CD1c-positive myeloid dendritic cell (primary cell): ENCODE measurements at regions not wholly inside any gene's neighbourhood (a gene's known extent, or its start where the extent isn't known, plus 50 kb on each side); places are given as distances from the start of the nearest gene placed in this dataset.

Source experiments
- DNase-seq: peaks from one replicate; pipeline ENCODE4 v3.0.0-alpha.2; 2016; ENCODE audit errors: extremely low spot score

DNA sequence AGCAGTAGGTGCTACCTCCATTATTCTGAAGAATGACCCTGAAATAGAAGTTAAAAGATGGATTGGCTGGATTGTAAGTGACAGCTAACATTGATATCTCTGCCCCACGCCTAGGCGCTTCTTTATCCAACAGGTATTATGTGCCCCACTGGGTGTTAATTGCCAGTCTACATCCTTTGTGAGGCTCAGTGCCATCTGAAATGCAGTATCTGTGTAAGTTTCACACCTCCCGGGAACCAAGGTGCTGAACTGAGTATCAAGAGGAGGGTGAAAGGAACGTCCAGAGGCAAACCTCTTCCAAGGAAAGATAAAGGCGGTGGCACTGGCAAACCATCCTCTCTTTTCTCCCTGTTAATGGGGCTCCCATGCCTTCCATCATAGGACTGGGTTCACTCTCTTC lies 181.1 kb upstream of the UBL3 start:
- DNase-seq: no peak

DNA sequence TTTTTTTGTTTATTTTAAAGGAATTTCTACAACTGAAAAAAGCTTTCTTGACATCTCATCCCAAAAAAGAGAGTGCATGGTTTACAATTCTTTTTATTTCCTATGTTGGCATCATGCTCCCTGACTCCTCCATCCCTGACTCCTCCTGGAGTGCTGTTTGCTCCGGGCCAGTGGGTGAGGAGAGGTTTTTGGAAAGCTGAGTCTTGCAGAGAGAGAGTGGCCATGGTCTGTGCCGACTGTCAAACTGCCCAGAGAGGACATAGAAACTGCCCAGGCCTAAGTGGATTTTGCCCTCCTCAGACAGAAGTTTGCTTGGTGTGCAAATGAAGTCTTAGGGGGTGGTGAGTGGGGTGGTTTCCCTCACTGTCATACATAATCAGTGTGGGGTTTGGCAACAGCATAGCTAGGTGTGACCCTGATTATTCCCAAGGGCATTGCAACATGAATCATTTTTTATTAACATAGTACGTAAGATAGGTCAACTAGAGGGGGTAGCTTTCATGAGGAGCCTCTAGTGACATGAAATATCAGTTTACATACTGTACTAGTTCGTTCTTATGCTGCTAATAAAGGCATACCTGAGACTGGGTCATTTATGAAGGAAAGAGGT lies 179.8 kb upstream of the UBL3 start:
- no peak for DNase-seq

DNA sequence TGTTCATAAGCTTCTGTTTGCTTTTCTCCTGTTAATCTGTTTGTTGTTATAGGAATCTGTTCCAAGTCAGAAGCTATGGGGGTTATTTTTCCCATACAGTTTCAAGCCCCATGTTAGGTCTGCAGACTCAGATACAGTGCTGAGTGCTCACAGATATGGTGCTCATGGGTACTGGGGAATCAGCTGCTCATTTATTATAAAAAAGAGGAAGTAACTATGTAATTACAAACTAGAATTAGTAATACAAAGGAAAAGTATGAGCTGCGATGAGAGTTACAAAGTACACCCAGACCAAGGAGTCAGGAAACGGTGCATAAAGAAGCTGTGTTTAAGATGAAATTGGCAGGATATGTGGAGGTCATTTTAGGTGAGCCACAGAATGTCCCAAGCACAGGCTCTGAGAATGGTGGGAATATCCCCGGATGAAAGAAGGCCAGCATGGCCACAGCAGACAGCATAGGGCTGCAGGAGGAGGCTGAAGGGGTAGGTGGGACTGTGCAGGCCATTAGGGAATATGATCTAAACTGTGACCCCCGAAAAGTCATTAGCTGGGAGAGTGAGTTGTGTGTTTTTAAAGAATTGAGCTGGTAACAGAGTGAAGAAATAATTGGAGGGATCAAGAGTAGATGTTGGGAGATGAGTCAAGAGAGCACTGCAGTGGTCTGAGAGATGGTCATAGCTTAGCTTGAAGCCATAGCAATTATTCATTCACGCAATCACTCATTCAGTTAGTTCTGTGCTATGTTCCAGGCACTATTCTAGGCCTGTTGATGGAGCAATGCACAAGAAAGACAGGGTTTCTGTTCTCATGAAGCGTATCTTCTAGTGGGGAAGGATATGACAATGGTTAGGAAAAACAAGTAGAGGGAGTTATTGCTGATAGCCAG lies 177.4 kb upstream of the UBL3 start:
- DNase-seq: no peak

DNA sequence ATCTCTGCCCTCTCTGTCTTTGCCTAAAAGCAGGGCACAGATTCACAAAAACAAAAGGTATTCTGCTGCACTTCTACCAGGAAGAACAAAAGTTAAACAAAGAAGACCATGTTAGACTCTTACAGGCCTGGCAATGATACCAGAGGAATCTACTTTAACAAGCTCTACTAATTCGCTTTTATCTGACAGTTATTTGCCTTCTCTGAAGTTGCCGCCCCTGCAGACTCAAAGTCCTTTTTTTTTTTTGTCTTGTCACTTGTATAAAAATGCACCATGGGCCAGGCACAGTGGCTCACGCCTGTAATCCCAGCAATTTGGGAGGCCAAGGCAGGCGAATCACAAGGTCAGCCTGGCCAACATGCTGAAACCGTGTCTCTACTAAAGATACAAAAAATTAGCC lies 176.5 kb upstream of the UBL3 start:
- DNase-seq: no peak

DNA sequence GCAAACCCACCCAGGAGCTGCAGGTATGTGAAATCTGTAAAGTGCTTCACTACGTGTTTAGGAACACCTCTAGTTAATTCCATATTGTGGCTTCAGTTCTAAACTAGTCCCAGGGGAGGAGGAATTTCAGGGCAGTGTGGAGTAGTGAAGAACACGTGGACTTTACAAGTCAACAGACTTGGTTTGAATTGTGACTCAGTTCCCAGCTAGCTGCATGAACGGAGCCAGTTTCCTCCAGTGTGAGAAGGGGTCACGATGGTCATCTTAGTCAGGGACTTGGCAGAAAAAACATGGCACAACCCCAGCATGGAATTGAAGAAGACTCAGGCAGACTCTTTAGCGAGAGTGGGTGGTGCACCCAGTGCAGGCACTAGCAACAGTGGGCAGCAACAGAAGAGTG lies 175.7 kb upstream of the UBL3 start:
- no peak for DNase-seq

DNA sequence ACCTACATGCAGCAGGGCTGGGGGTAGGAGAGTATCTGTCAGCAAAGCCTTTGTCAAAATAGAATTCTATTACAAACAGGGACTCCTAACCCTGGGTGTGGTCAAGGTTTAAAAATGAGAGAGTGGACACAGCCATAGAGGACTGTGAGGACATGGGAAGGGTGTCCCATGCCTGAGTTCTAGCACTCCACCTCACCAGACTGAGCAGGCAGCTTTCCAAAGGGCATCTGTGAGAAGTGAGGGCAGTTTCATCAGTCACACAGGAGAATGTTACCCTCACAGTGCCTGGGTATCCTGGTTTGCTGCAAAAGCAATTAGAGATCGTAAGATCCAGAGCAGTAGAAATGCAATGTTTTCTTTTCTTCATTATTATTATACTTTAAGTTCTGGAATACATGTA lies 174.9 kb upstream of the UBL3 start:
- no peak for DNase-seq

DNA sequence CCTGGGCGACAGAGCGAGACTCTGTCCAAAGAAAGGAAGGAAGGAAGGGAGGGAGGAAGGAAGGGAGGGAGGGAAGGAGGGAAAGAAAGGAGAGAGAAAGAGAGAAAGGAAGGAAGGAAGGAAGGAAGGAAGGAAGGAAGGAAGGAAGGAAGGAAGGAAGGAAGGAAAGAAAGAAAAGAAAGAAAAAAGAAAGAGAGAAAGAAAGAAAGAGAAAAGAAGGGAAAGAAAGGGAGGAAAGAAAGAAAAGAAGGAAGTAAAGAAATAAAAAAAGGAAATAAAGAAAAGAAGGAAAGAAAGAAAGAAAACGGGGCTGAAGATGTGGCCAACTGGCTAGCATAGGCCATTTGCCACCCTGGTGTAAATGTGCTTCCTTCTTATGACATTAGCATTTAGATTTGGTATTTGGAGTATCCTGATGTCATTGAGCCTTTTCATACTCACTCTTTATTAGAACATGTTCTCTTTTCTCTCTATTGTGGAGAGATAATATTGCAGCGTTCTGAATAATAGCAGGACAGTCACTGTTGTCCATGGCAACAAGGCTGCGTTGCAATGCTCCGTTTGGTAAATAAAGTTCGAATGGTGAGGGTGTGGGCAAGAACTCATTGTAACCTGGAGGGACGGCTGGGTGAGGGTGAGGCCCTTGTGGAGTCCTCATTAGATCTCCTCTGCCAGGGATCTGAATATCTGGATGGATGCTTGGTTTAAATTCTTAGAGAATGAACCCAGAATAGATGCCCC lies 173.9 kb upstream of the UBL3 start:
- DNase-seq: no peak

DNA sequence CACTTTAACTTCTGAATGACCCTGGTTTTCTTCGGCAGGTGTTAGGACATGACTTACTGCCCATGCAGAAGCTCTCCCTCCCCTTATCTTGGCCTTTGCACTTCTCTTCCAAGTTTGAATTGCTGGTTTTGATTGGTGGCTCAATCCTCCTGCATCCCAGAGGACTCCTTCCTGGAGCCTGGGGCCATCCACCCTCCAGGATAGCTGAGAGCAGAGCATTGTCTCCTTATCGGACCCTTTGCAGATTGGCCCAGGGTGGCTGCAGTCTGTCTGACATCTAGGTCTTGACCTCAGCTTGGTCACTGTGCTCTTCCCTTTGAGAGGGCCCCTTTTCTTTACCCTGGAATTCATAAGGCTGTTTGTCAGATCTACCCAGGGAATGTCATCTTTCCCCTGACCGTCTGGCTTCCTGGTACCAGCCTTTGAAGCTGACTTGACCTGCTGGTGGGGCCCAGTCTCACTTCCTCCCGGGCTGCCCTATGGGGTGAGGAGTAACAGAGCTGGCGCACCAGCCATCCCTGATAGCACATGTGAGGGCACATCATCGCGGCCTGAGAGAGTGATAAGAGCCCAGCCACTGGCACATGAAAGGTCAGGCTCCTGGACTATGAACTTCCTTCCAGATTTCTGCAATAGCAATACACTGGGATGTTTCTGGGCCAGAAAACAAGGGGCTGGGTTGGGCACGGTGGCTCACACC lies 172.9 kb upstream of the UBL3 start:
- DNase-seq: no peak

DNA sequence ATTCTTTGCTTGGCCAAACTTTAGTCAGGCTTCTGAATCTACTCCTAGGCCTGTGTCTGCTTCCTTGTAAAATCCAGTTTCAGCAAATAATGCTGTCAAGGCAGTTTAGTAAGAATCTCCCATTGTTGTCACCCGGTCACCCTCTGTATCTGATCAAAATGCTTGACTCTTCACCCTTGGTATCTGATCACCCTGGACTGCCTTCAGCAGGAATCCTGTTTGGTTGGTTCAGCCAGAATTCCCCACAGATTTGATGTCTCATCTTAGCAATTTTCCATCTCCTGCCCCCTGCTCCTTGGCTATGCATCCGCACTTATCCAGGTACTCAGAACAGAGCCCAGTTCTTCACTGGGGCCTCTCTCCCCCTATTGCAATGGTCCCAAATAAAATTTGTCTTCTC lies 172.4 kb upstream of the UBL3 start:
- no peak for DNase-seq

DNA sequence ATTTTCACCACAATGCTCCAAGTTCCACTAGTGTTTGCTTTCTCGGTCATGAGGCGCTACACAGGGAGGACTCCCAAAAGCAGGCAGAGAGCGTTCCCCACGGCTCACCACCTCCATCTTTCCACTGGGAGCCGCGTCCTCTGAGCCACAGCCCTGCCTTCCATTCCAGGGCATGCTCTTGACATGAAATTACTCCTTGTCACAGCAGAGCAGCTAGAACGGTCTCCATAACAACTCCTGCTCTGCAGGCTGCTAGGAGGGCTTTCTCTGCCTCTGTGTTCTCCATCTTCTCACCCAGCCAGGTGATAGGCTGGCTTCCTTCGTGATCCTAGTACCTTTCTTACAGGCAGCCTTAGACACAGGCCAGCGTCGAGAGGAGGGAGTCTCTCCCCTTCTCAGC lies 171.8 kb upstream of the UBL3 start:
- no peak for DNase-seq

DNA sequence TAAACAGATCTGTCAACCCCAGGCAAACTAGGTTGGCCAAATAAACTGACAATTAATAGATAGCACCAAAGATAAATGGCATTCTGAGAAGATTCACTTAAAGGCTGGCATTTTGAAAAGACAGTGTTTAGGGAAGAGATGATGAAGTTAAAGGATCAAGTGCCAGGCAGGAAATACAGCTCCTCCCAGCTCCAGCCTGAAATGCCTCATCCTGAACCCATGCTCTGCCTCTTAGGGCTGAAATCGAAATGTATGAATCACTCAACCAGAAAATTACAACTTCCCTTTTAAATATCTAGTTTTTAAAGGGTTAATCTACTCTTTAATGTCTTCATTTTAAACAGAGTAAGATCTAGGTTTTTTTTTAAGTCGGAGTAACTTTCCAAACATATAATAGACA lies 171.2 kb upstream of the UBL3 start:
- no peak for DNase-seq

DNA sequence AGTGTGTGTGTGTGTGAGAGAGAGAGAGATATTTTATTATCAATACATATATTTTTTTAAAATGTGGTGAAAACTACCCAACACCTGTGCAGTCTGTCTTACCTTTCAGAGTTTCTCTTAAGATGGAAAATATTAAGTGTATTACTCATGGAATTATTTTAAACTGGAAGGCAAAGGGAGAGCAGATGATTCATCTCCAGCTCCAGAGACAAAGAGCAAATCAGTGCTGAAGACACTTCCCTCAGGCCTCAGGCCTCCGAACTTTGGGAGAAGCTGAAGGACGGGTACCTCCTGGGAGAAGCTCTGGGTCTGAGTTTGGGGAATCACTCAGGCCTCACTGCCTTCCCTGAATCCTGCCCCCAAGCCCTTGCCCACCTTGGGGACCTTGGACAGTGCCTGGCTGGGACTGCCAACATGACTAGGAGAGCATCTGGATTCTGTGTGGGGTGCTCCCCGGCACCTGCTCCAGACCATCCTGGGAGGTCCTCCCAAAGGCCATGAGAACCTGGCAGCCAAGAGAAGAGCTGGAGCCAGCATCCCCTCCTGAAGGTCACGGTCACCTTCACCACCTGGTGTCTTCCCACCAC lies 170.4 kb upstream of the UBL3 start:
- DNase-seq: no peak

DNA sequence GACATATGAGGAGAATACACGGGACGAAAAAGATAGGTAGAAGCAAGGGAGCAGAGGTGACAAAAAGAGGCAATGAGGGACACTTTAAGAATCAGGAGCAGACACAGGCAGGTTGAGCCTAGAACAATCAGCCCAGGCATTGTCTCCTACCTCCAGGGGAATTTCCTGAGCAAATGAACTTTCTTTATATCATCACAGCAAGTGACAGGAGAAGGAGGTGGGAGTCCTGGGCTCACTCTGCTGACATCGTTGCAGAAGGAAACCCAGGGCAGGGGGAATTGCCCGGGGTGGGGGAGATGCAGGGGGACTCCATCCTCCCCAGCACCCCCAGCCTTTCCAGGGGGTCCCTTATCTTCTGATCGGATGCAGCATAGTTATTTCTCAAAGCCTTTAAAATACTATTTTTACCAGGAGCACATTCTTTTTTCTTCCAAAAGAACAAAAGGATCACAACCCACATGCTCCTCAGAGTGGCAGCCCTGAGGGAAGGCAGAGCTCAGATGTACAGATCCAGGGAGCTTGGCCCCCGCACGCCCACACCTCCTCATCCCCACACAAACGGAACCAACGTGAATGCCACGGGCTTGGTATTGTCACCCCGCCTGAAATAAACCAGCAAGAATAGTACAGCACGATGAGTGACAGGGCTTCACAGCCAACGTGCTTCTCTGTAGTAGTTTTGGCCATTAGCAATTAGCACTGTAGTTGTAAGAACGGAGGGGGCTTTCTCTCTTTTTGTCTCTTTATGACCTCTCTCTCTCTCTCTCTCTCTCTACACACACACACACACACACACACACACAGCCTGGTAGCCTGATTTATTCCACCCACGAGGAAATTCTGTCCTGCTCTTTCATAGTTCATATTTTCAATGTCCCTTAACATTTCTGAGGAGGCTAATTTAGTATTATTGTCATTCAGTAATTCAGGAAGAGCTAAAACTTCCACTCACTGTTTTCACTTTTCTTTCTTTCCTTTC lies 169.5 kb upstream of the UBL3 start:
- DNase-seq: no peak

DNA sequence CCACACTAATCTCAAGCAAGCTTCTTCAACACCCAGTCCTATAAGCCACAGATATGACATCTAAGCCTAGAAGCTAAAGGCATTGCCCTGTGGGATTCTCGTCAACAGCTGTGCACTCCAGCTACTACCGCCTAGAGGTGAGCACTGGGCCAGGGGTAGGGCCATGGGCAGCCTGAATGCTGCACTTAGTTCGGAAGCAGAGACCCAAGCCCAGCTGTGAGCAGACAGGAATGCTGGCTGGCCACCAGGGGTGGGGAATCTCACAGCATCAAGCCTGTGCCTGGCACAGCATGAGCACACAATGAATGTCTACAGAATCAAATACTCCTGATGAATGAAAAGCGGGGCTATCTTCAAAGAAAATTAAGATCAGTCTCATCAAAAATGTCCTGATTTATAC lies 167.5 kb upstream of the UBL3 start:
- no peak for DNase-seq

DNA sequence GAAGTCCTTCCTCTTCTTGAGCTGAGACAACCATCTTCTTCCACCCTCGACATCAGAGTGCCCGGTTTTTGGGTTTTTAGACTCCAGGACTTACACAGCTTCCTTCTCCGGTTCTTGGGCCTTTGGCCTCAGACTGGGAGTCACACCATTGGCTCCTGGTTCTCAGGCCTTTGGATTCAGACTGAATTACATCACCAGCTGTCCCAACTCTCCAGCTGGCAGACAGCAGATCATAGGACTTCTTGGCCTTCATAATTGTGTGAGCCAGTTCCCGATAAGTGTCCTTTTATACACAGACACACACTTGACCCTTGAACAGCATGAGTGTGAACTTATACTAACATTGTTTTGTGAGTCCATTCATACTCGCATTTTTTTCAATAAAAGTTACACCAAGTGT lies 166.0 kb upstream of the UBL3 start:
- DNase-seq: no peak

DNA sequence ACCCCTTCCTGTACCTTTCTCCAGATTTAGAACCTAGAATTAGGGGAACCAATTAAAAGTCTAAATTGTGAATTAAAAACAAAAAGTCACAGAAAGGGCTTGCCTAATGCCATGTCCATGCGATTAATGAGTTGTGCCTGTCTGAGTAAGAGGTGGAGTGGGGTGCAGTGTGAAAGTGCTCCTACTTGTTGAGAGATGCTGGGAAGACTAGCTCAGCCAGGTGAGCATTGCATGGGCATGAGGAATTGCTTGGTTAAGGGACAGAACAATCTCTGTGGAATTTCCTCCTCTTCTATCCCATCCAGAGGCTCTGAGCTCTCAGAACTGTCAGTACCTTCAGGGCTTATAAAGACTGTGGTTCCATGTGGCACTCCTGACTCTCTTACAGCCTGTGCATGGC lies 159.0 kb upstream of the UBL3 start:
- DNase-seq: no peak

DNA sequence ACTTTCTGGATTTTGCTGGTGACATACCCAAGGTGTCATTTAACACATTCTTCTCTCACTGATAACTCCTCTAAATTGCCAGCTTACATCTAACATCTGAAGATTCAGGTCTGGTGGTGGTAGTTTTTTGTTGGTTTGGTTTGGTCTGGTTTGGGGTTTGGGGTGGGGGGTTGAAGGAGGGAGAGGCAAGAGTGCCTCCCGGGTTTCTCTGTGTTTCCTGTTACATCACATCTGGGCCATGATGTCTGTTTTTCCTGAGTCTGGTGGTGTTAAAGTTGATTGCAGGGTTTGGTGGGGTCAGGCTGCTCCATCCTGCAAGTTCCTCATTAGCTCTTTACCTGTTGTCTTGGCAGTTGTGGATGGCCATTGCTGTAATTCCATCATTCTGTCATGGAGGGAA lies 155.8 kb upstream of the UBL3 start:
- no peak for DNase-seq

DNA sequence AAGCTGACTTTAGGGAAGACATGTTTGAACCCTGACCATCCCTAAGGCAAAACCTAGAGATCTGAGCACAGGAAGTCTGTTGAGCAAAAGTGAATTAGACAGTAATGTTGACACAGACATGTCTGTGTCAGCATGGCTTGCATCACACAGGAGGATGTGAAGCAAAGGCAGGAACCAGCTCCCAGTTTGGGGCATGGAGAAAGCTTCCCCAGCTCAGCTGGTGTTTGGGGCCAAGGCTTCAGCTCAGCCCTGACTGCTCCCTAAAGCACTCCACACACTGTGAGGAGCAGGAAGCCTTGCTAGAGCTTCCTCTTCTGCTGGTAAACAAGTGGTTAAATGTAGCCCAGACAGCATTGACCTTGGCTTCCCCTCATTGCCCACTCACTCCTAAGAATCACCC lies 153.8 kb upstream of the UBL3 start:
- peak; percentile 59 for DNase-seq

DNA sequence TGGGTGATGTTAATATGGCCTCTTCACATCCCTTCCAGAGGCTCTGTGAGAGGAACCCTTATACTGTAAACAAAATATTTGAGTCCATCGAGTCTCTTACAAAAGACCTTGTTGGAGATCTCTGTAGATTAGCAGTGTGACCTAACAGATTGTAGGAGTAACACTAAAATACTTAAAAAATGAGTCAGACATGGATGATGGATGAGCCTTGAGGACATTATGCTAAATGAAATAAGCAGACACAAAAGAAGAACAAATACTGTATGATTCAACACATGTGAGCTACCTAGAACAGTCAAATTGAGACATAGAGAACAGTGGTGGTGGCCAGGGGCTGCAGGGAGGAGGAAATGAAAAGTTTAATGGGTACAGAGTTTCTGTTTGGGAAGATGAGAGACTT lies 152.2 kb upstream of the UBL3 start:
- peak; percentile 38 for DNase-seq

DNA sequence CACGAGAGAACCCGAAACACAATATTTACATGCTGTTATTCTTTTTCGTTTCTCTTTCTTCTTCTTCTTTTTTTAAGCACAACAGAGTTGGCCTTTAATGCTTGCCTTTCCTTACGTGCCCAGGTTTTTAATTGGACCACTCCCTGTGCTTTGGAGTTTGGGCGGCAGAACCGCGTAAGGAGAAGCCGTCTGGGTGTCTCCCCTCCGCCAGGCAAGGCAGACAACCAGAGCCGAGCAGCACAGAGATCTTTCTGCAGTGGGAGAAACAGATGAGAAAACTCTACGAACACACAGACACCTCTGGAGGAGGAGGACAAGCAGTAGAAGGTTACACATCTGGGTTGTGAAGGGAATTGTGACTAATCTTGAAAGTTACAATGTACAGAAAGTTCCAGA lies 150.0 kb upstream of the UBL3 start:
- no peak for DNase-seq
